HG02943 (cell line): ENCODE measurements at regions not wholly inside any gene's neighbourhood (a gene's known extent, or its start where the extent isn't known, plus 50 kb on each side); places are given as distances from the start of the nearest gene placed in this dataset.
"Not testable (repeated sequence)": the region's sequence is repeated elsewhere in the genome, so short reads cannot be mapped to it uniquely, and the experiment has no call there.

Experiments
- ATAC-seq: cut with Tn5 transposase; IDR thresholded peaks from one replicate; pipeline ENCODE4 v1.9.1; 2021; ENCODE audit warnings: mild to moderate bottlenecking, low read depth, moderate library complexity; ENCODE audit not compliant: unreplicated experiment

DNA sequence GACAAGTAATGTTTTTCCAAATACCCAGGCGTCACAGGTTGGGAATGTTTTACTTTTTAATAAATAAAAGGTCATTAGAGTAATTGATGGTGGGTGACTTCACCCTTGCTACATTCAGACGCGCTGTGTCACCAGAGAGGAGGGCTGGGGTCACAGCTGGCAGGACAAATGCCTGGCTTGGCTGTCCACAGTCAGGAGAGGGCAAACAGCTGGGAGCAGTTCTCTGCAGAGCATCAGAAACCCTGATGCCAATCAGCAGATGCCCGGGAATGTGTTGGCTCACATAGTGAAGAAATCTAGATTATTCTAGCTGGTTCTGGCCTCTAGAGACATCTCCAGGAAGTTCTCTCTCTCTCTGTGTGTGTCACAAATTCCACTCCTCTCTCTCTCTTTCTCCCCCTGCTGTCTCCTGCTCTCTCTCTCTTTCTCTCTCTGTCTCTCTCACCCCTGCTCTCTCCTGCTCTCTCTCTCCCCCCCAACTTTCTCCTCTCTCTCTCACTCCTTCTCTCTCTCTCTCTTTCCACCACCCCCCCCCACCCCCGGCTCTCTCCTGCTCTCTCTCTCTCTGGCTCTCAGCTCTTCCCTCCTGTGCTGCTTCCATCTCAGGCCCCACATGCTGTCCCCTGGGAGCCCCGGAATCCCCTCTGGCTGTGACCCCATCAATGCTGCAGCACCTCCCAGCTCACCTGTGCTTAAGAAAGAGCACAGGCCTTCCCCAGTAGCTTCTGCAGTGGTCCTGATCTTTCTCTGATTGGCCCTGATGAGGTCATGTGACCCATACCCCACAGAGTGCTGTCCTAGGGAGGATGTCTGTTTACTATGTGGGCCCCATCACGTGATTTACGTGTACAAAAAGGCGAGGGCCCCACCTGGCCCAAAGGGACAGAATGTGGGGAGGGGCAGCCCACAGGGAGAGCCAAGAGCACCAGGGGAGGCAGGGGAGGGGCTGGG lies 331.5 kb downstream of the ADGRD1 start:
- ATAC-seq = not testable (repeated sequence)

GRCh38 chr12:131285905-131286295 lies 332.2 kb downstream of the ADGRD1 start:
- not testable (repeated sequence) for ATAC-seq

GRCh38 chr12:131286301-131286700 lies 332.6 kb downstream of the ADGRD1 start:
- ATAC-seq = not testable (repeated sequence)

DNA sequence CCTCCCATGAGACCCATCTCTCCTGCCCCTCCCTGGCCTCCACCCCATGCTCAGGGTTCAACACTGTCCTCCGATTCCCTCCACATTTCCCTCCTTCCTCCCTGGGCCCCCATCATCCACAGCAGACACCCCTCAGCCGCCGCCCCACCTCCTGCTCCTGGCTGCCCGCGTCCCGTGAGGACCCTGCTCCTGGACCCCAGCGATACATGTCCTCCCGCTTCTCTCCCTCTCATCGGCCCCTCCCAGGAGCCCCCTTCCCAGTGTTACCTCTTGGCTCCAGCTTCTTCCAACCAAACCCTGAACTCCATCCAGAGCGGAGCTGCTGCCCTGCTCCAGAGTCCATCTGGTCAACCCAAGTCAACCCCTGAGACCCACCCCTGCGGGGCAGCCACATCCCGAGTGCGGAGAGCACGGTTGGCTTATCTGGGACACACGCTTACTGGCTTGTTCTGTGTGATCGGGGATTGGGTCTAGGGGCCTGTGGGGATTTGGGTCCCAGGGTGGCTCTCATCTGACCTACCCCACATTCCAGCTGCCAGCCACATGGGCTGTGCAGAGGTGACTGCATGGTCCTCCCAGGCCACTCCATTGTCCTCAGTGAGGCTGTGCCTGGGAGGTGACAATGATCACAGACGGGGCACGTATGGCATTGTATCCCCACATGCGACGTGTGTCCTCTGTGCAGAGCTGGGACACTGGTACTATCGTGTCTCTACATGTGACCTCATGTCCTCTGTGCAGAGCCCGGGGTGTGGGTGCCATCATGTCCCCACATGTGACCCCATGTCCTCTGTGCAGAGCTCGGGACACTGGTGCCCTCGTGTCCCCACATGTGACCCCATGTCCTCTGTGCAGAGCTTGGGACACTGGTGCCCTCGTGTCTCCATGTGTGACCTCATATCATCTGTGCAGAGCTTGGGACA lies 333.6 kb downstream of the ADGRD1 start:
- ATAC-seq = no peak

GRCh38 chr12:131287938-131288764 lies 334.4 kb downstream of the ADGRD1 start:
- ATAC-seq = no peak

GRCh38 chr12:131288765-131289695 lies 335.3 kb downstream of the ADGRD1 start:
- not testable (repeated sequence) for ATAC-seq

DNA sequence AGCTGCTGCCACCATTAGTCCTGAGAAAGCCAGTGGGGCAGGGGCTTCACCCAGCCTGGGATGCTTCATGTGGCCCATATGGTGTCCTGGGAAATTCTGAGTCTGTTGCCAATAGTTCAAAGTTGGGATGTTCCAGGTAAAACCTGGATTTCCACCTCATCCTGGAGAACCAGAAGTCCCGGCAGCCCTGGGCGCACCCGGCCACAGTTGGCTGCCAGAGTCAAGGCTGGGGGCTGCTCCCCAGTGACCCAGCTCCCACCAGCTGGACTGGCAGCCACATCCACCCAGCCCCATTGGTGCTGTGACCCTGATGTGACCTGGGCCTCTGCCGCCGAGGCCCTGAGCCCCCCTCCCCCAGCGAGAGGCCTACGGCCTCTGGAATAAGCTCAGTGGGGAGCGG lies 336.1 kb downstream of the ADGRD1 start:
- ATAC-seq = not testable (repeated sequence)

- ATAC-seq = no peak
Measured at GRCh38 chr12:131290255-131290959, 336.7 kb downstream of the ADGRD1 start.

- not testable (repeated sequence) for ATAC-seq
Measured at GRCh38 chr12:131293071-131294015, 339.6 kb downstream of the ADGRD1 start.

DNA sequence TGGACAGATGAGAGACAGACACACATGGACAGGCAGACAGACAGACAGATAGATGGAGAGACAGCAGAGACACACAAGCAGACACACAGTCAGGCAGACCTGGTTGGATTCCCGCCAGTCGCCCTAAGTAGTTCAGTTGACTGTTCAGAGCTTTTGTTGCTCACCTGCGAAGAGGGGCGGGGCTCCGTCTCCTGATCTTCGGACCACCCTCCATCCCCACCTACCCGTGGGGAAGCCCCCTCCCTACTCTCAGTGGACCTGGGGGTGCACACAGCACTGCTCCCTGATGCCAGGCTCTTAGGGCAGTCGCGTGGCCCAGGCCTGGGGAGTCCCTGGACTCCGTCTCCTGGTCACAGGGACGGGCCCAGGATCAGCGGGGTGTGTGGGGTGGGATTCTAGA lies 341.0 kb downstream of the ADGRD1 start:
- not testable (repeated sequence) for ATAC-seq

DNA sequence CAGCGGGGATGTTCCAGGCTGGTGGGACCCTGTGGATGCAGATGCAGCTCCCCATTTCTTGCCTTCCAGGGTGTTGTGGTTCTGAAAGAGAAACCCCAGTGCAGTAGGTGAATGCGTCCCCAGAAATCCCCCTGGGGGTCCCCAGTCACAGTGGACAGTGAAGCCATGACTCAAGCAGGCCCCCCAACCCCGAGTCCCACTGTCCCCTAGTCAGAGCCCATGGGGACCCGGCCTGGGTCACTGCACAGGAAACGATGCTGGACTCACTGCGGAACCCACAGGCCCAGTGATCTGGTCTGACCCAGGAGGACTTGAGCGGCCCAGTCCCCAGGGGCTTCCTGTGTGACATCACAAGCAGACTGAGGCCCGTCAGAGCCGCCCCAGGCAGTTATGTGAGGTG lies 341.4 kb downstream of the ADGRD1 start:
- not testable (repeated sequence) for ATAC-seq

DNA sequence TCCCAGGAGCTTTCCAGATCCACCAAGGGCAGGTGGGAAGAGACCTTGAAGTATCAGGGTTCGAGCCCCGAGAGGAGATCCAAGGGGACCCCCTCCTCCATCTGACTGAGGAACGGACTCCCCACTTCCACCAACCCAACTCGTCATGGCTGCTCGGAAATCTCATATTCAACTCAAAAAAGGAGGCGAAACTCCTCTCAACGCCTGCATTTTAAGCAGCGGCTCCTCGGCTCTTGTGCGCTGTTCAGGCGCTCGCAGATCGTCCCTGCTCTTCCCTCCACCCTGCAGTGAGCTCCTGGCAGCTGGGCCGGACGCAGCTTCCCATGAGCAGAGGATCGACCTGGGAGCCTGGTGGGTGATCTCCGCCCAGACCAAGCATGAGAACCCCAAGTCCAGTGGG lies 341.9 kb downstream of the ADGRD1 start:
- ATAC-seq = not testable (repeated sequence)

DNA sequence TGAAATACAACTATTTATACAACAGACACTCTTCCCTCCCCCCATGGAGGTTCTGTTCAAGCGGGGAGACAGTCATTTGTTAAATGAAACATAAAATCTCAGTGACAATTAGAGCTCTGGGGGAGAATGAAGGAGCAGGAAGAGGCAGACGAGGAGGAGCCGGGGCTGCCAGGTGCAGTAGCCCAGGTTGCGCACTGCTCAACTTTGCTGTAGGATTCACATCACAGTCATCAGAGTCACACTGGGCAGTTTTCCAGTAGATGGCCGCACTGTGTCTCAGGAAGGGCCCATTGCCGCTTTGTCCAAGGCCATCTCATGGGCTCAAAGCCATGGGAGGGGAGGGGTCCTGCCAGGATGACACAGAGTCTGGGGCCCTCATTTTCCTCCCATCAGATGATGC lies 342.4 kb downstream of the ADGRD1 start:
- ATAC-seq = not testable (repeated sequence)

DNA sequence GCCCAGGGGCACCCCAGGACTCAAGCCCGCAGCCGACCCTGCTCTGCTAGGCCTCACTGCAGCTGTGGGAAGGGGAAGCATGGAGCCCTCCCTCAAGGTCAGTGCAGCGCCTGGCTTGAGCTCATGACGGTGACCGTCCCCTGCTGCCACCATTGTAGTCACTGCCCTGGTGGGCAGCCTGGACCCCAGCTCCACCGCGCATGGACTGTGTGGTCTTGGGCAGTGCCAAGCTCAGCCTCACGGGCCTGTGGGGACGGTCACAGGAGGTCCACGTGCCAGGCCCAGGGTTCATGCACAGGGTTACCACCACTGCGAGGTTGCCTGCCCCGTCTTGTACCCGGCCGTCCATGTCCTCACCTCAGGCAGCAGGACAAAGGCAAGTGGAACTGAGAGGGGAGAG lies 342.9 kb downstream of the ADGRD1 start:
- not testable (repeated sequence) for ATAC-seq

- ATAC-seq = not testable (repeated sequence)
Measured at GRCh38 chr12:131298526-131299369, 345.0 kb downstream of the ADGRD1 start.

GRCh38 chr12:131299370-131299701 lies 345.6 kb downstream of the ADGRD1 start:
- ATAC-seq = not testable (repeated sequence)

- ATAC-seq = not testable (repeated sequence)
Measured at GRCh38 chr12:131303576-131303975, 349.9 kb downstream of the ADGRD1 start.
